Mesothelial cell of epicardium (in vitro differentiated cells): ENCODE measurements at regions not wholly inside any gene's neighbourhood (a gene's known extent, or its start where the extent isn't known, plus 50 kb on each side); places are given as distances from the start of the nearest gene placed in this dataset.

Source experiments
- DNase-seq, 2 experiments: peaks; one replicate each; pipeline ENCODE4 v3.0.0; 2021; ENCODE audit warnings: low spot score in 2 of 2; ENCODE audit not compliant: unreplicated experiment in 2 of 2
- H3K27ac Mint-ChIP-seq: 2 replicates; pipeline ENCODE4 v1.8.0; 2021; ENCODE audit warnings: mixed read lengths
- H3K27me3 Mint-ChIP-seq: 2 replicates; pipeline ENCODE4 v1.8.0; 2021; ENCODE audit warnings: low read depth, mixed read lengths
- H3K36me3 Mint-ChIP-seq: 2 replicates; pipeline ENCODE4 v1.8.0; 2021; ENCODE audit warnings: mixed read lengths
- H3K4me1 Mint-ChIP-seq: 2 replicates; pipeline ENCODE4 v1.8.0; 2021; ENCODE audit warnings: mixed read lengths
- H3K4me3 Mint-ChIP-seq: 2 replicates; pipeline ENCODE4 v1.8.0; 2021; ENCODE audit warnings: mild to moderate bottlenecking, moderate library complexity, mixed read lengths
- H3K9me3 Mint-ChIP-seq: 2 replicates; pipeline ENCODE4 v1.8.0; 2021; ENCODE audit warnings: mixed read lengths
- CTCF ChIP-seq: fragments of 200-600 bp; sonication (generic); IDR thresholded peaks from one replicate; pipeline ENCODE4 v1.5.0; 2021; ENCODE audit warnings: antibody characterized with exemption; ENCODE audit not compliant: unreplicated experiment

GRCh38 chr2:220562375-220563140 is 935.1 kb downstream of the SLC4A3 start:
- no peak for TF ChIP-seq CTCF
- DNase-seq = no peak
- Mint-ChIP-seq H3K27me3 (peaks cover 3% of the 10 kb centered on the region), H3K9me3 (peaks cover 9% of the 10 kb centered on the region), H3K27ac (no peak overlapping the region), H3K4me1 (peaks cover 9% of the 10 kb centered on the region), H3K36me3 (no peaks in the 10 kb centered on the region), H3K4me3 (no peak overlapping the region)

GRCh38 chr2:220568296-220568695 is 940.9 kb downstream of the SLC4A3 start:
- Mint-ChIP-seq H3K27ac (no peak overlapping the region), H3K9me3 (no peaks in the 10 kb centered on the region), H3K4me3 (no peak overlapping the region), H3K27me3 (peaks cover 18% of the 10 kb centered on the region), H3K4me1 (peaks cover 4% of the 10 kb centered on the region), H3K36me3 (no peaks in the 10 kb centered on the region)
- no peak for DNase-seq
- TF ChIP-seq CTCF = no peak

GRCh38 chr2:220569112-220569897 is 941.9 kb downstream of the SLC4A3 start:
- H3K4me1 Mint-ChIP-seq = peaks cover 4% of the 10 kb centered on the region
- no peak overlapping the region for H3K27ac Mint-ChIP-seq
- H3K27me3 Mint-ChIP-seq = peaks cover 18% of the 10 kb centered on the region
- H3K9me3 Mint-ChIP-seq = no peaks in the 10 kb centered on the region
- no peak overlapping the region for H3K4me3 Mint-ChIP-seq
- no peaks in the 10 kb centered on the region for H3K36me3 Mint-ChIP-seq
- no peak for DNase-seq
- TF ChIP-seq CTCF = no peak

- H3K27me3 Mint-ChIP-seq = peaks cover 19% of the 10 kb centered on the region
- H3K27ac Mint-ChIP-seq = no peak overlapping the region
- no peak overlapping the region for H3K4me3 Mint-ChIP-seq
- H3K9me3 Mint-ChIP-seq = no peaks in the 10 kb centered on the region
- TF ChIP-seq CTCF = no peak
- no peaks in the 10 kb centered on the region for H3K36me3 Mint-ChIP-seq
- H3K4me1 Mint-ChIP-seq = peaks cover 9% of the 10 kb centered on the region
- no peak for DNase-seq
Observed at GRCh38 chr2:220572385-220572784, 945.0 kb downstream of the SLC4A3 start.

- H3K4me3 Mint-ChIP-seq = no peak overlapping the region
- peaks cover 15% of the 10 kb centered on the region for H3K27me3 Mint-ChIP-seq
- peaks cover 8% of the 10 kb centered on the region for H3K4me1 Mint-ChIP-seq
- H3K36me3 Mint-ChIP-seq = no peaks in the 10 kb centered on the region
- TF ChIP-seq CTCF = no peak
- no peaks in the 10 kb centered on the region for H3K9me3 Mint-ChIP-seq
- no peak overlapping the region for H3K27ac Mint-ChIP-seq
- no peak for DNase-seq
Observed at GRCh38 chr2:220574038-220574437, 946.6 kb downstream of the SLC4A3 start.
